OCI-LY7 (cell line): ENCODE measurements at regions not wholly inside any gene's neighbourhood (a gene's known extent, or its start where the extent isn't known, plus 50 kb on each side); places are given as distances from the start of the nearest gene placed in this dataset.

Experiments used
- EZH2phosphoT487 ChIP-seq: fragments of 200-600 bp; sonication (generic); IDR thresholded peaks from 2 replicates; pipeline ENCODE4 v1.6.1; 2018; ENCODE audit warnings: low read depth, borderline replicate concordance, mild to moderate bottlenecking, mixed run types, antibody characterized with exemption, low read length, moderate library complexity, mixed read lengths
- TF ChIP-seq, protein P1 (sequence below): fragments of 200-600 bp; sonication (generic); conservative IDR thresholded peaks from 2 replicates; pipeline ENCODE4 v1.5.1; 2014; ENCODE audit warnings: mild to moderate bottlenecking, antibody characterized with exemption, low read length, moderate library complexity, mixed read lengths

DNA sequence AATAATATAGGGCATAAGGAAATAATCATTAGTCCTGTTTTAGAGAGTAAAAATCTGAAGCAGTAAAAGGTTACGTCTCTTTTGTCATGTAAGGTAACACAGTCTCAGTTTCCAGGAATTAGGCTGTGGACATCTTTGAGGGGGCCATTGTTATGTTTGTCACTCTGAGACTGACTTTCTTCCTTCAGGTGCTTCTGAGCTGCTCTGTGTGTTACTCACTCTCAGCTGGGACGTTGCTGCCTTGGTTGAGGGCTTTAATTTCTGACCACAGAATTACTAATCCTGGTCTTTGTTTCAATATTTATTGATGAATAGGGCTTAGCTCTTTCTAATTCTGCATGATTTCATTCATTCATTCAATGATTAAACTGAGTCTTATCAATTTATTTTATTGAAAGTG, 55.9 kb upstream of the SLC38A11 start:
- TF ChIP-seq, protein P1, sequence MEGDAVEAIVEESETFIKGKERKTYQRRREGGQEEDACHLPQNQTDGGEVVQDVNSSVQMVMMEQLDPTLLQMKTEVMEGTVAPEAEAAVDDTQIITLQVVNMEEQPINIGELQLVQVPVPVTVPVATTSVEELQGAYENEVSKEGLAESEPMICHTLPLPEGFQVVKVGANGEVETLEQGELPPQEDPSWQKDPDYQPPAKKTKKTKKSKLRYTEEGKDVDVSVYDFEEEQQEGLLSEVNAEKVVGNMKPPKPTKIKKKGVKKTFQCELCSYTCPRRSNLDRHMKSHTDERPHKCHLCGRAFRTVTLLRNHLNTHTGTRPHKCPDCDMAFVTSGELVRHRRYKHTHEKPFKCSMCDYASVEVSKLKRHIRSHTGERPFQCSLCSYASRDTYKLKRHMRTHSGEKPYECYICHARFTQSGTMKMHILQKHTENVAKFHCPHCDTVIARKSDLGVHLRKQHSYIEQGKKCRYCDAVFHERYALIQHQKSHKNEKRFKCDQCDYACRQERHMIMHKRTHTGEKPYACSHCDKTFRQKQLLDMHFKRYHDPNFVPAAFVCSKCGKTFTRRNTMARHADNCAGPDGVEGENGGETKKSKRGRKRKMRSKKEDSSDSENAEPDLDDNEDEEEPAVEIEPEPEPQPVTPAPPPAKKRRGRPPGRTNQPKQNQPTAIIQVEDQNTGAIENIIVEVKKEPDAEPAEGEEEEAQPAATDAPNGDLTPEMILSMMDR: no peak
- no peak for TF ChIP-seq EZH2phosphoT487
